HG02938 (cell line): ENCODE measurements at regions not wholly inside any gene's neighbourhood (a gene's known extent, or its start where the extent isn't known, plus 50 kb on each side); places are given as distances from the start of the nearest gene placed in this dataset.
A peak's percentile ranks its signal among the peaks of the same experiment; 100 is the strongest.

Experiments used
- ATAC-seq: cut with Tn5 transposase; IDR thresholded peaks from one replicate; pipeline ENCODE4 v1.9.1; 2021; ENCODE audit warnings: mild to moderate bottlenecking, moderate library complexity; ENCODE audit not compliant: unreplicated experiment

DNA sequence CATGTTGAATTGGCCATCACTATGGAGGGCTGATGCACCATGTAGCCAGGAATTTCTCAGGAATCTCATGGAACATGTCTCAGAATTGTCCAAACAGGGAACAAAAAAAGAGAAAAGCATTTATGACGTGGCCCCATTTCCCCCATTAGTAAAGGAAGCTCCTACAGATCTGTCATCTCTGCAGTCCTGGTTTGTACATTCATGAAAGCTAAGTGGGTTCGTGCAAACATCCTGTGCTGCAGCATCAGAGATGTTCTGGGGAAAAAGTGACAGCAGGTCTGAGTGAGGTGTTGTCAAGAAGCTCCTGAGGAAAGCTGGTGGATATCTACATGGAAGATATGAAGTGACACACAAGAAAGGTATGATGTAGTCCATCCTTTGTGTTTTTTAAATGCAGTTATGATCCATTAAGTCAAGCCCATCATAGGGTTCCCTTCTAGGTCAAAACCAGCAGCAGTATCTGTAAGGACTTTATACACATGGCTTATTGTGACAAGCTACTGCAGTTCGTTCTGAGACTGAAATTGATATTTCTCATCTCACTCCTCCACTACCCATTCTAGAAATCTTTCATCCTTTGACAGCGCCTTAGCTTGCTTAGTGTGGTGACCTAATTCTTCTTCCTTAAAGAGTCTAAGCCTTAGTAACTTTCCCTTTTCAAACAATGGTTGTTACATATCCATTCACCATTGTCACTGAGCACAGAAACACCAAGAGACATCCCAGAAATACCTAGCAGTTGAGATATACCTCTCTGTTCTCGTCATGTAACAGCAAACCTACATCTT, 200.0 kb upstream of the TCF21 start:
- ATAC-seq, result no peak

GRCh38 chr6:133689863-133690262, 199.1 kb upstream of the TCF21 start:
- ATAC-seq, result no peak

DNA sequence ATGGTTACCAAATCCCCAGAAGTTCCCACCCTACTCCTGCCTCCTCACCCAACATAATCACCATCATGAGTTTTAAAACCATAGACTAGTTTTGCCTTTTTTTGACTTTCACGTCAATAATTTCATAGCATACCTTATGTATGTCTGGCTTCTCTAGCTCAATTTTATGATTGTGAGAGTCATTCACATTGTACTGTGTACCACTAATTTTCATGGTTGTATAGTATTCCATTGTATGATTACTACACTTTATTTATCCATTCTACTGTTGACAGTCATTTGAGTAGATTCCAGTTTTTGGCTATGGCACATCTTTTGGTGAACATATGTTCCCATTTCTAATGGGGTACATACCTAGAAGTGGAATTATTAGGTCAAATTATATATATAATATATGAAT, 195.3 kb upstream of the TCF21 start:
- no peak for ATAC-seq

GRCh38 chr6:133697185-133697584, 191.7 kb upstream of the TCF21 start:
- no peak for ATAC-seq

DNA sequence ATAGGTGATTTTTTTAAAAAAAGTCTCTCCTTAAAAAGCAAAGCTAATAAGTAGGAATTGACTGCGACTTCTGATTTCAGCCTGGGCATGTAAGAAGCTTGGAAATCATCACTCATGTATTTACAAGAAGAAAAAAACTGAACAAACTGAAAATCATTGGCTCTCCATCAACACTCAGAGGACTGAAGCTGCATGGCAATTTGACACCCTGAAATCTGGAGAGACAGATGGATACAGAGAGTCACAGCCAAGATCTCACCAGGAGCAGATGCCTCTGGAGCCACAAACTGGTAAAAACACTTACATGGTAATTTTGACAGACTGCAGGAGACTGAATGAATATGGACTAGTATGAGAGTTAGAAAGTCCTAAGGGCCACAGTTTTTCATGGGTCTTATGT, 191.2 kb upstream of the TCF21 start:
- no peak for ATAC-seq

GRCh38 chr6:133698272-133698671, 190.6 kb upstream of the TCF21 start:
- no peak for ATAC-seq

DNA sequence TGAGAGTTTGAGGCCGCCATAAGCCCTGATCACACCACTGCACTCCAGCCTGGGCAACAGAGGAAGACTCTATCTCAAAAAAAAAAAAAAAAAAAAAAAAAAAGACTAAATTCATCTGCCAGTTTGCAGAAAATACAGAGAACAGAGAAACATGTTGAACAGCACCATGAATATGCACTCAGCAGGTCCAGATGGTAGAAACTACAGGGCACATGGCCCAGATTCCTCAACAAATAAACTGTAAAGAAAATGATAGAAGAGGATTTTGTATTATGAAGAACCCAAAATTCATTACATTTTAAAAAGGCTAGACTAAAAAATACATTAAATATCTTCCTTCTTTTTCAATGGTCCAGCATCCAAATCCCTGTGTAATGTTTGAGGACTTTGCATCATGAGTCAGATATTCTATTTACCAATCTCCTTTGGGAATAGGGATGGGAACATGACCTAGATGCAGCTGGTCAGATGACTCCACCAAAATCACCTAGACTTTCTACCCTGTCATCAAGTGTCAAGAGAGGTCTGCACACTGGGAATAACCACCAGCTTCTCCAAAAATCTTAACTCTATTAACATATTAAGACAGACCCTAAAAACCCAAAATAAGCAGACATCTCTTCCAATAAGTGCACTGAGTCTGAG, 189.1 kb upstream of the TCF21 start:
- no peak for ATAC-seq

DNA sequence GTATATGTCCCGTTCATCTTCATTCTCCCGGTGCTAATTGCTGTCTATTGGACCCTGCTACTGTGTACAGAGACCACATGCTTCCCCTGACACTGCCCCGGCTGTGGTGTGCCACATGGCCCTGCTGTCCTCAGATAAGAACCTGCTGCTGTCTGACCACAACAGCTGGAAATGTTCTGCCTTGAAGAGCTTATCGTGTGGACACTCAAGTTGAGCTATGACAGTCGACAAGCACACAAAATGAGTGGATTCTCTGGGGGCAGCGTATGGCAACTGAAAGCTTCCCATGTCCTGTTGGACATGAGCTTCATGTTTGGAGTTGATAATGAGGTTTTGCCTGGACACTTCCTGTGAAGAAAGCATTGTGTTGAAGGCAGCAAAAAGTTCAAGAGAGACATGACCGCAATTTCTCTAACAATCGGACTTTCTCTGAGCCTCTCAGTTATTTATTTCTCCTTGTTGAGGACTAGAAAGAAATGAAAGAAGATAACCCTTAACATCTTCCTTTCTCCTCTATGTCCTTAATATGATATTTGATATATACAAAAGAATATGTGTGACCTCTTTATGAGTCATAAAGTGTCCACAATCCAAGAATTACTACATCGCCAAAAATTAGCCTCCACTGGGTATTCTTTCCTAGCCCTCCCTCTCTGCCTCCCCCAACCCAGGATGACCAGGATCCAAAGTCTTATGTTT, 187.1 kb upstream of the TCF21 start:
- ATAC-seq, result no peak

DNA sequence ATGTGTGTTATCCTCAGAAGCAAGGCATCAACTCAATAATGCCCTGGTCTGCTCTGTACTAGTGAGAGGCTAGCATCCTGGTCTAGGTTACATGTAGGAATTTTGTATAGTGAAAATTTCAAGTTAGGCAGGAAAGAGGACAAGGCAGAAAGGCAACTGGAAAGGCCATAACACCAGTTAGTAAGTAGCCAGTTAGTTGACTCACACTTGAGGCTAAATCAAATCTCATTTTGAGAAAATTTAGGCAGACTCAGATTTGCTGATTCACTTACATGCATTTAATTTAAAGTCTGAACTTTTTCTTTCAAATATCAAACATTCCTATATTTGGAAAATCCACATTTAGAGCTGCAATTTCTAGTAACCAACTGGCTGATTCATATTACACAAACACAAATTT, 184.5 kb upstream of the TCF21 start:
- no peak for ATAC-seq

GRCh38 chr6:133705066-133705465, 183.8 kb upstream of the TCF21 start:
- ATAC-seq, result no peak

DNA sequence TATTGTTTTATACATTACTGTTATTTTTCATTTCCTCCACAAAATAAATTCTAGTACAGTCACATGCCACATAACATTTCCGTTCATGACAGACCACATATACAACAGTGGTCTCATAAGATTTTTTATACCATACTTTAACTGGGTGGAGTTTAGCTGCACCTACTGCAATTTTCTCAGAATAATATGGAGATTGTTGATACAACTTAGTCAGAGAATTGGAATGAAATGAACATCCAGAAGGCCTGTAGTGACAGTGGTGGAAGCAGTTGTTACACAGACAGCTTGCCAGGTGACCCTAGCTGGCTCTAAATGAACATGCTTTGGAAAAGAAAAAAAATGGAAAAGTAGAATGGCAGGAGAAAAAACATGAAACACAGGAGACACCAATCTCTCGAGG, 183.2 kb upstream of the TCF21 start:
- ATAC-seq, result no peak

DNA sequence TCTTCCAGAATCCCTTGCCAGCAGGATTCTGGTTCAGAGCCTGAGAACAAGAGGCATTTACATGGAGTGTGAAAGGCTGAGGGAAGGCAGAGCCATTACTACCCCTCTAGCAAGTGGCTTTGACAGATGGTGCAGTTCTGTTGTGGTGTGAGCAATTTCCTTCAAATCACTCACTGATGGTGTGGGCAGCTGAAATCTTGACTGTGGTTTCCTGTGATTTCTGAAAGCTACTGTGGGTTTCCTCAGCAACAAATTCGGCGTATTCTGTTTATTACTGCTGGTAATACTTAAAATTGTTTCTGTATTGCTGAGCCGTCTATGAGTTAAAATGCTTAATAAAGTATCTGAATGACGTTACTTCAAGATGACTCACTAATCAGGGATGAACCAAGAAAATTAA, 181.5 kb upstream of the TCF21 start:
- ATAC-seq, result peak; percentile 96

GRCh38 chr6:133710826-133711225, 178.1 kb upstream of the TCF21 start:
- ATAC-seq, result no peak

DNA sequence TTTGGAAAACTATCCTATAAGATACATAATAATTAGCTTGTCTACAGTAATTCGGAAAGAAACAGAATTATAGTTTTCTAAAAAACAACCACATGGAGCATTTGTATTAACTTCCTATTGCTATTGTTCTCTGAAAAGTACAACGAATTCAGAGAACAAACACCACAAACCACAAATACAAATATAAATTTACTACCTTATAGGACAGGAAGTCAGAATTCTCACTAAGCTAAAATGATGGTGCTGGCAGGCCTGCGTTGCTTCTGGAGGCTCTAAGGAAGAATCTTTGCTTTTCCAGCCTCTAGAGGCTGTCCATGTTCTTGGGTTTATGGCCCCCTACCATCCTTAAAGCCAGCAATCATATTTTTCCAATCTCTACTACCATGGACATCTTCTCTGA, 173.6 kb upstream of the TCF21 start:
- no peak for ATAC-seq

DNA sequence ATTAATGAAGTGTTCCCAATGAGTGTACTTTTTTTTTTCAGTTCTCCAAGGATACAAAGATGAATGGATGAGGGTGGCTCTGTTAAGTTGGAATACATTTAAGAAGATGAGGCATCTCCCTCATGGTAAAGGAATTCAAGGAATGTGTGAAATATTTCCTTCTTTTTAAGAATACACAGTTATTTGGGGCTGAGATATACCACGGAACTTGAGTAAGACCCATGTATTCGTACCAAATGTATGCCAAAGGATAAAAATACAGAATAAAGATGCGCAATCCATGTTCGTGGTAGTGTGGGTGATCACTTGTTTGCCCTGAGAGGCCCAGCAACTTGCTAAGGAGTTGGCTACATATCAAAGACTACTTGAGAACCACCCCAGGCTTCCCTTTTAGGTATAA, 164.2 kb upstream of the TCF21 start:
- ATAC-seq, result no peak

- no peak for ATAC-seq
Measured at GRCh38 chr6:133726188-133726587, 162.7 kb upstream of the TCF21 start.

GRCh38 chr6:133730881-133731280, 158.0 kb upstream of the TCF21 start:
- no peak for ATAC-seq

DNA sequence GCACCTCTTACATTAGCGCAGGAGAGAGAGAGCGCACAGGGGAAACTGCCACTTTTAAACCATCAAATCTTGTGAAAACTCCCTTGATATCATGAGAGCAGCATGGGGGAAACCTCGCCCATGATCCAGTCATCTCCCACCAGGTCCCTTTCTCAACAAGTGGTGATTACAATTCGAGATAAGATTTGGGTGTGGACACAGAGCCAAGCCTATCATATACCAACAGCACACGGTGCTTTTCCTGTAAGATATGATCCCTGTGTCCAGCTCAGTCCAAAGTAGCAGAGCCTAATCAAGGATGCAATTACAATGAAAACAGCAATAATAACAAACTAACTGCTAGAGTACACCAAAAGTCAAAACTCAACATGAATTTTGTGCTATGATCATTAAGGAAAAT, 148.7 kb upstream of the TCF21 start:
- ATAC-seq, result no peak

GRCh38 chr6:133740816-133741215, 148.1 kb upstream of the TCF21 start:
- ATAC-seq, result no peak

GRCh38 chr6:133741375-133741861, 147.5 kb upstream of the TCF21 start:
- no peak for ATAC-seq

- no peak for ATAC-seq
Measured at GRCh38 chr6:133743621-133744020, 145.3 kb upstream of the TCF21 start.

DNA sequence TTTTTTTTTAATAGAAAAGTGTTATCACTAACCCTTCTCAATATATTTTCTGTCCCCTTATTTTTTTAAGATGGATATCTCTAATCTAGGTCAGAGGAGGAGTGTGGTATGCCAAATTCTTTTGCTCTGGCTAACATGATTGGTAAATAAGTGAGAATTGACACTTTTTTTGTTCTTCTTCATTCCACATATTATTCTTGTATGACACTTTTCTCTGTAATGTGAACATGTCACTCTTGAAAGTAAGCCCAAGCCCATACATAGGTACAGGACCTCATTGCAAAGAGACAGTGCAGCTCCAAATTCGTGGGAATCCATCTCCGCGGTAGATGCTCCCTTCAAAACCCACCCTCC, 142.5 kb upstream of the TCF21 start:
- no peak for ATAC-seq
